Activated naive CD4-positive, alpha-beta T cell treated with anti-CD3 and anti-CD28 coated beads for 36 hours (primary cell): ENCODE measurements at regions not wholly inside any gene's neighbourhood (a gene's known extent, or its start where the extent isn't known, plus 50 kb on each side); places are given as distances from the start of the nearest gene placed in this dataset.

Source experiments
- CTCF ChIA-PET: fragments of 350-600 bp; sonication (Branson Sonifier 250); formaldehyde crosslinking; loops from one replicate; lab custom pipeline; 2021; ENCODE audit warnings: antibody characterized with exemption; lab: Charles Lee
- DNase-seq: peaks from one replicate; pipeline ENCODE4 v3.0.0-alpha.2; 2020
- H3K27ac Mint-ChIP-seq: one replicate; pipeline ENCODE4 v1.8.0; 2021; ENCODE audit warnings: mild to moderate bottlenecking, mixed read lengths
- H3K27me3 Mint-ChIP-seq: one replicate; pipeline ENCODE4 v1.8.0; 2021; ENCODE audit warnings: low read depth, mixed read lengths
- H3K36me3 Mint-ChIP-seq: one replicate; pipeline ENCODE4 v1.8.0; 2021; ENCODE audit warnings: low read depth, mixed read lengths
- H3K4me1 Mint-ChIP-seq: one replicate; pipeline ENCODE4 v1.8.0; 2021; ENCODE audit warnings: low read depth, mixed read lengths
- H3K4me3 Mint-ChIP-seq: one replicate; pipeline ENCODE4 v1.8.0; 2021; ENCODE audit warnings: mild to moderate bottlenecking, moderate library complexity, mixed read lengths
- H3K9me3 Mint-ChIP-seq: one replicate; pipeline ENCODE4 v1.8.0; 2021; ENCODE audit warnings: mixed read lengths
- intact Hi-C: fragments of 100-400 bp; cut with micrococcal nuclease; formaldehyde crosslinking; loops from one replicate; pipeline ENCODE4 v1.15.1; 2023

GRCh38 chr2:175559613-175560012 is 378.1 kb upstream of the ATP5MC3 start:
- H3K4me3 Mint-ChIP-seq: no peak overlapping the region
- DNase-seq: no peak
- H3K36me3 Mint-ChIP-seq: no peaks in the 10 kb centered on the region
- no peaks in the 10 kb centered on the region for H3K9me3 Mint-ChIP-seq
- intact Hi-C loops: no loop called here
- H3K27me3 Mint-ChIP-seq: peaks cover 10% of the 10 kb centered on the region
- CTCF ChIA-PET: no interaction called here
- H3K27ac Mint-ChIP-seq: no peak overlapping the region
- H3K4me1 Mint-ChIP-seq: no peaks in the 10 kb centered on the region

- DNase-seq: no peak
- CTCF ChIA-PET: no interaction called here
These were observed 376.4 kb upstream of the ATP5MC3 start for GRCh38 chr2:175557810-175558377.

GRCh38 chr2:175553910-175554309 is 372.4 kb upstream of the ATP5MC3 start:
- Mint-ChIP-seq H3K27ac (no peak overlapping the region), H3K36me3 (no peaks in the 10 kb centered on the region), H3K4me3 (no peak overlapping the region), H3K9me3 (no peaks in the 10 kb centered on the region), H3K27me3 (peaks cover 18% of the 10 kb centered on the region), H3K4me1 (no peaks in the 10 kb centered on the region)
- intact Hi-C loops: no loop called here
- CTCF ChIA-PET: no interaction called here
- DNase-seq: no peak

More at GRCh38 chr2:175557810-175558377, 376.4 kb upstream of the ATP5MC3 start:
- no peaks in the 10 kb centered on the region for H3K9me3 Mint-ChIP-seq
- peaks cover 10% of the 10 kb centered on the region for H3K27me3 Mint-ChIP-seq
- intact Hi-C loops: no loop called here
- no peak overlapping the region for H3K4me3 Mint-ChIP-seq
- no peaks in the 10 kb centered on the region for H3K4me1 Mint-ChIP-seq
- H3K27ac Mint-ChIP-seq: no peak overlapping the region
- H3K36me3 Mint-ChIP-seq: no peaks in the 10 kb centered on the region

GRCh38 chr2:175552902-175553301 is 371.4 kb upstream of the ATP5MC3 start:
- no peak overlapping the region for H3K27ac Mint-ChIP-seq
- intact Hi-C loops: no loop called here
- CTCF ChIA-PET: no interaction called here
- H3K27me3 Mint-ChIP-seq: peaks cover 18% of the 10 kb centered on the region
- H3K9me3 Mint-ChIP-seq: no peaks in the 10 kb centered on the region
- no peak overlapping the region for H3K4me3 Mint-ChIP-seq
- DNase-seq: no peak
- H3K36me3 Mint-ChIP-seq: no peaks in the 10 kb centered on the region
- H3K4me1 Mint-ChIP-seq: no peaks in the 10 kb centered on the region

- DNase-seq: no peak
- H3K4me3 Mint-ChIP-seq: no peak overlapping the region
- CTCF ChIA-PET: interaction anchor here (1.1 kb wide), 1 partner anchor 558 kb away, joined by 3 read pairs; no protein-coding TSS in a partner anchor
- H3K27ac Mint-ChIP-seq: no peak overlapping the region
- intact Hi-C loops: no loop called here
- no peaks in the 10 kb centered on the region for H3K36me3 Mint-ChIP-seq
- H3K9me3 Mint-ChIP-seq: peaks cover 10% of the 10 kb centered on the region
- H3K4me1 Mint-ChIP-seq: no peaks in the 10 kb centered on the region
- H3K27me3 Mint-ChIP-seq: peaks cover 2% of the 10 kb centered on the region
These were observed 358.9 kb upstream of the ATP5MC3 start for GRCh38 chr2:175540421-175540820.

- no peak overlapping the region for H3K4me3 Mint-ChIP-seq
- no peaks in the 10 kb centered on the region for H3K36me3 Mint-ChIP-seq
- H3K9me3 Mint-ChIP-seq: peaks cover 6% of the 10 kb centered on the region
- no peaks in the 10 kb centered on the region for H3K4me1 Mint-ChIP-seq
- CTCF ChIA-PET: no interaction called here
- H3K27ac Mint-ChIP-seq: no peak overlapping the region
- DNase-seq: no peak
- no peaks in the 10 kb centered on the region for H3K27me3 Mint-ChIP-seq
- intact Hi-C loops: no loop called here
These were observed 357.6 kb upstream of the ATP5MC3 start for GRCh38 chr2:175539122-175539521.

GRCh38 chr2:175536059-175536458 is 354.5 kb upstream of the ATP5MC3 start:
- CTCF ChIA-PET: no interaction called here
- no peaks in the 10 kb centered on the region for H3K4me1 Mint-ChIP-seq

GRCh38 chr2:175535631-175536030 is 354.1 kb upstream of the ATP5MC3 start:
- no peak for DNase-seq
- Mint-ChIP-seq H3K27ac (no peak overlapping the region), H3K27me3 (no peaks in the 10 kb centered on the region), H3K9me3 (no peaks in the 10 kb centered on the region), H3K4me3 (no peak overlapping the region), H3K4me1 (no peaks in the 10 kb centered on the region), H3K36me3 (no peaks in the 10 kb centered on the region)
- intact Hi-C loops: no loop called here
- CTCF ChIA-PET: no interaction called here

More at GRCh38 chr2:175536059-175536458, 354.5 kb upstream of the ATP5MC3 start:
- no peak overlapping the region for H3K27ac Mint-ChIP-seq
- H3K36me3 Mint-ChIP-seq: no peaks in the 10 kb centered on the region
- no peaks in the 10 kb centered on the region for H3K9me3 Mint-ChIP-seq
- intact Hi-C loops: no loop called here
- H3K4me3 Mint-ChIP-seq: no peak overlapping the region
- no peaks in the 10 kb centered on the region for H3K27me3 Mint-ChIP-seq
- DNase-seq: no peak

- CTCF ChIA-PET: no interaction called here
- intact Hi-C loops: no loop called here
- Mint-ChIP-seq H3K27ac (no peak overlapping the region), H3K36me3 (no peaks in the 10 kb centered on the region), H3K9me3 (no peaks in the 10 kb centered on the region), H3K4me1 (no peaks in the 10 kb centered on the region), H3K27me3 (no peaks in the 10 kb centered on the region), H3K4me3 (no peak overlapping the region)
- no peak for DNase-seq
These were observed 344.5 kb upstream of the ATP5MC3 start for GRCh38 chr2:175525975-175526374.

- H3K27ac Mint-ChIP-seq: no peak overlapping the region
- no peak overlapping the region for H3K4me3 Mint-ChIP-seq
- H3K9me3 Mint-ChIP-seq: peaks cover 5% of the 10 kb centered on the region
- no peaks in the 10 kb centered on the region for H3K36me3 Mint-ChIP-seq
- H3K4me1 Mint-ChIP-seq: no peaks in the 10 kb centered on the region
- CTCF ChIA-PET: no interaction called here
- H3K27me3 Mint-ChIP-seq: no peaks in the 10 kb centered on the region
- no peak for DNase-seq
- intact Hi-C loops: no loop called here
These were observed 341.5 kb upstream of the ATP5MC3 start for GRCh38 chr2:175523001-175523400.

GRCh38 chr2:175518206-175518605 is 336.7 kb upstream of the ATP5MC3 start:
- no peak for DNase-seq
- Mint-ChIP-seq H3K4me3 (no peak overlapping the region), H3K27ac (no peak overlapping the region), H3K4me1 (no peaks in the 10 kb centered on the region), H3K9me3 (peaks cover 7% of the 10 kb centered on the region), H3K36me3 (no peaks in the 10 kb centered on the region), H3K27me3 (no peaks in the 10 kb centered on the region)
- intact Hi-C loops: no loop called here
- CTCF ChIA-PET: no interaction called here

GRCh38 chr2:175516555-175516954 is 335.0 kb upstream of the ATP5MC3 start:
- H3K36me3 Mint-ChIP-seq: peaks cover 1% of the 10 kb centered on the region
- no peaks in the 10 kb centered on the region for H3K4me1 Mint-ChIP-seq
- intact Hi-C loops: no loop called here
- CTCF ChIA-PET: no interaction called here
- H3K9me3 Mint-ChIP-seq: peaks cover 7% of the 10 kb centered on the region
- no peak overlapping the region for H3K27ac Mint-ChIP-seq
- no peak overlapping the region for H3K4me3 Mint-ChIP-seq
- H3K27me3 Mint-ChIP-seq: no peaks in the 10 kb centered on the region
- DNase-seq: no peak

GRCh38 chr2:175500255-175500654 is 318.7 kb upstream of the ATP5MC3 start:
- DNase-seq: no peak
- no peaks in the 10 kb centered on the region for H3K4me1 Mint-ChIP-seq
- H3K27me3 Mint-ChIP-seq: peaks cover 2% of the 10 kb centered on the region
- no peak overlapping the region for H3K27ac Mint-ChIP-seq
- H3K9me3 Mint-ChIP-seq: peaks cover 11% of the 10 kb centered on the region
- CTCF ChIA-PET: interaction anchor here (1.1 kb wide), 1 partner anchor 11 kb away, joined by 5 read pairs; no protein-coding TSS in a partner anchor
- intact Hi-C loops: no loop called here
- H3K4me3 Mint-ChIP-seq: no peak overlapping the region
- H3K36me3 Mint-ChIP-seq: no peaks in the 10 kb centered on the region
